NB4 (cell line): ENCODE measurements at regions not wholly inside any gene's neighbourhood (a gene's known extent, or its start where the extent isn't known, plus 50 kb on each side); places are given as distances from the start of the nearest gene placed in this dataset.

Source experiments
- DNase-seq: peaks from one replicate; pipeline ENCODE4 v3.0.0; 2010; ENCODE audit warnings: low read depth
- H3K4me3 ChIP-seq: one replicate; pipeline ENCODE4 v1.5.1; 2011; ENCODE audit warnings: mild to moderate bottlenecking, low read depth, low read length, moderate library complexity
- CTCF ChIP-seq: IDR thresholded peaks from one replicate; pipeline ENCODE4 v1.5.1; 2012; ENCODE audit warnings: low read depth, low read length
- MAX ChIP-seq: IDR thresholded peaks from 2 replicates; pipeline ENCODE4 v1.6.1; 2011; ENCODE audit warnings: low read depth, low read length
- MYC ChIP-seq: IDR thresholded peaks from 2 replicates; pipeline ENCODE4 v1.6.1; 2011; ENCODE audit warnings: low read depth, low read length
- POLR2A ChIP-seq: IDR thresholded peaks from 2 replicates; pipeline ENCODE4 v1.6.1; 2011; ENCODE audit warnings: mild to moderate bottlenecking; ENCODE audit not compliant: insufficient read length; ENCODE audit errors: extremely low read depth

GRCh38 chr12:124392271-124392666 is 97.4 kb downstream of the RFLNA start:
- no peak overlapping the region for H3K4me3 ChIP-seq
- TF ChIP-seq CTCF (peak; percentile 73), POLR2A (no peak), MAX (peak; percentile 94), MYC (peak; percentile 58)
- DNase-seq: peak; percentile 96

- no peak for TF ChIP-seq CTCF
- no peak for TF ChIP-seq MYC
- TF ChIP-seq MAX: no peak
- TF ChIP-seq POLR2A: no peak
- peak overlapping the region; percentile 48 for H3K4me3 ChIP-seq
- peak; percentile 96 for DNase-seq
Observed at GRCh38 chr12:124391340-124392261, 96.7 kb downstream of the RFLNA start.

- peak; percentile 90 for DNase-seq
- peak overlapping the region; percentile 48 for H3K4me3 ChIP-seq
- no peak for TF ChIP-seq MAX
- TF ChIP-seq MYC: no peak
- no peak for TF ChIP-seq CTCF
- no peak for TF ChIP-seq POLR2A
Observed at GRCh38 chr12:124390442-124391097, 95.7 kb downstream of the RFLNA start.

GRCh38 chr12:124389725-124390441 is 95.0 kb downstream of the RFLNA start:
- no peak for DNase-seq
- TF ChIP-seq CTCF (no peak), MYC (no peak), POLR2A (no peak), MAX (no peak)
- no peak overlapping the region for H3K4me3 ChIP-seq

DNA sequence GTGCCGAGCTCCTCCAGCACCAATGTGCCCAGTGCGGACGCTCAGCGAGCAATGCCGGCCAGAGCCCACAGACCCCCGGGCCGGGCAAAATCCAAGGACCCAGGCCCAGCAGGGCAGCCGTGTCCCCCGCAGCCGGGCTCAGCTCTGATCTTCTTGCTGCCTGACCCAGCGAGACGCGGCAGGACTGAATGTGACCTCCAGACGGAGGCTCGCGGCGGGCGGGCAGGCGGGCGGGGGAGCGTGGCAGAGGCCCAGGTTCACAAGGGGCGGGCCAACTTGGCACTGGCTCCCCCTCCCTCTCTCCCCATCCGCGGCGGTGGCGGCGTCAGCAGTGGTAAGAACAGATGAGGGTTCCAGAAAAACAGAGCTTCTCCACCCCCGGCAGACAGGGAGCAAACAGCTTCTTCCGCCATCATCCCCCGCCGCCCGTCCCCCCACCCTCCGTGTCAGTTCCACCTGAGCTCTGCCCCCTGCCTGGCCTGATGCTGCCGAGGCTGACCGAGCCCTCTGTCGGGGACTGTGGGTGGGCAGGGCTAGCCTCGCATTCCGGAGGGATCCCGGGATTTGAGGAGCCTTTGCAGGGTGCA is 94.3 kb downstream of the RFLNA start:
- DNase-seq: no peak
- no peak for TF ChIP-seq CTCF
- TF ChIP-seq MAX: no peak
- no peak for TF ChIP-seq POLR2A
- no peak for TF ChIP-seq MYC
- no peak overlapping the region for H3K4me3 ChIP-seq
